Hematopoietic multipotent progenitor cell treated with erythropoietin and hydrocortisone succinate and interleukin-3 and kit ligand, for 8 days (in vitro differentiated cells): ENCODE measurements at regions not wholly inside any gene's neighbourhood (a gene's known extent, or its start where the extent isn't known, plus 50 kb on each side); places are given as distances from the start of the nearest gene placed in this dataset.
"Not testable (repeated sequence)": the region's sequence is repeated elsewhere in the genome, so short reads cannot be mapped to it uniquely, and the experiment has no call there.

Source experiments
- DNase-seq: peaks from one replicate; pipeline ENCODE4 v3.0.0-alpha.2; 2015

GRCh38 chr2:234719116-234719716 lies 222.3 kb upstream of the ARL4C start:
- DNase-seq: no peak

GRCh38 chr2:234716271-234716670 lies 219.4 kb upstream of the ARL4C start:
- no peak for DNase-seq

- no peak for DNase-seq
Observed at GRCh38 chr2:234715671-234716250, 218.9 kb upstream of the ARL4C start.

DNA sequence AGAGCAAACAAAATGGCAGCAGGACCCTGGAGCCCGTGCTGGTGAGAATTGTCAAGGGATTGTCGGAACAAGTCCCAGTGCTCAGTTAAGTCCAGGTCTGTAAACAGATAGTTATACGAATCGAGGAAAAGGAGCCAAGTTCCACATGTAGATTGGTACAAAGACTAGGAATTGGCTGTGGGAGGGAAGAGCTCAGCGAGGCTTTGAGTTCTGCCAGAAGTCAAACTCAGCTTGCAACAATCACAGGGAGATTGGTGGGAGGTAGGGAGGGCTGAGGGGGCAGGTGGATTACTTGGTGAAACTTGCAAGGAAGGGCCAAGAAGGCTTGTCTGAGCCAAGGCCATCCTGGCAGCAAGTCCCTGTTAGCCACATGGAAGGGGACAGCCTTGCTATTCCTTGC lies 217.8 kb upstream of the ARL4C start:
- DNase-seq: no peak

DNA sequence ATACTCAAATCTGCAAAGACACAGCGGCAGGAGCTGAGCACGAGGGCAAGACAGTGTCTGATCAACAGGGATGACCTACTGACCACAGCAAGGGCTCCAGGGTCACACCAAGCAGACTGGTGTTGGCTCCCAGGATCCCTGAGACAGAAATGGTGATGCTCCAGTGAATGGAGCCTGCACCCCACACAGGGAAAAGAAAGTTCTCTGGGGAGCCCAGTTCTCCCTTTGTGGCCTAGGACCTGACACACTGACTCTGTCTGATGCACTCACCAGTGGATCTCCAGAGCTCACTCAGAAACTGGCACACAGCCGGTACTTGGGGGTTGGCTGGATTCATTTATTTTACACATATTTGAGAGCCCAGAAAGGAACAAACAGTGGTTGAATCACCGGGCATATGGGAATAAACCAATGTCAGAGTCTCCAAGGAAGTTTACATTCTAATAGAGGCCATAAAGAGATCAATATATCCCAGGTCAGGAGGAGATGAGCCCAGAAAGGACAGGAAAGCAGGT lies 215.6 kb upstream of the ARL4C start:
- DNase-seq: no peak

DNA sequence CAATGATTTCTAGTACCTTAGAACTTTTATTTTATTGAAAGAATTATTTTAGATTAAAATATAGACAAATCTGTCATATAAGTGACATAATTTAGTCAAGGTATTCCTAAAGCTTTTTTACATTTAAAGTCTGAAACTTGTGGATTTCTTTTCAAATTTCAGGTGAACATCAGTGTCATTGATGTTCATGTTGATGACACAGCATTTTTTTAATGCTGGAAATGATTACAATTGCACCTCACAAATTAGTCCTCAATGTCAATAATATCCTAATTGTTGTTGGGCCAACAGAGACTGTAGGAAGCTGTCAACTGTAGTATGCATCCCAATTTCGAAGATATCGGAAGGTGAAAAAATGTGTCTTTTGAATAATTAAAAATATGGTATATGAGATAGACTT lies 214.4 kb upstream of the ARL4C start:
- no peak for DNase-seq

- DNase-seq: no peak
Observed at GRCh38 chr2:234710587-234710986, 213.7 kb upstream of the ARL4C start.

GRCh38 chr2:234710066-234710465 lies 213.2 kb upstream of the ARL4C start:
- no peak for DNase-seq

DNA sequence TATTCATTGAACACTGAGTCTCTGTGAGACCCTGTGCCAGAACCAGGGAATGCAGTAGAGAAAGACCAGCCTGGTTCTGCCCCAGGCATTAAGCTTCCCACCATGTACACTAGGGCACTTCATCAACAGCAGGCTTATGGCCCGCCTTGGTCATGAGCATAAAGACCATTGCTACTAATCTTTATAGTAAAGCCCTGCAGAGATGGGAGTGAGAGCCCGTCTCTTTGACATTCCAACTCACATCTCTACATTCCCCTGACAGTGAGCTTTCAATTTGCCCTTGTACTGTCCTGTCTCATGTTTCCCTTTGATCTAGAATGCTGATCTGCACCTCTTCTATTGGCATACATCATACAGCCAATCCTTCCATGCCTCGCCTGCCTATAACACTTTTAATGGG lies 211.8 kb upstream of the ARL4C start:
- DNase-seq: no peak

GRCh38 chr2:234708091-234708683 lies 211.3 kb upstream of the ARL4C start:
- DNase-seq: no peak

GRCh38 chr2:234706086-234706485 lies 209.2 kb upstream of the ARL4C start:
- no peak for DNase-seq

DNA sequence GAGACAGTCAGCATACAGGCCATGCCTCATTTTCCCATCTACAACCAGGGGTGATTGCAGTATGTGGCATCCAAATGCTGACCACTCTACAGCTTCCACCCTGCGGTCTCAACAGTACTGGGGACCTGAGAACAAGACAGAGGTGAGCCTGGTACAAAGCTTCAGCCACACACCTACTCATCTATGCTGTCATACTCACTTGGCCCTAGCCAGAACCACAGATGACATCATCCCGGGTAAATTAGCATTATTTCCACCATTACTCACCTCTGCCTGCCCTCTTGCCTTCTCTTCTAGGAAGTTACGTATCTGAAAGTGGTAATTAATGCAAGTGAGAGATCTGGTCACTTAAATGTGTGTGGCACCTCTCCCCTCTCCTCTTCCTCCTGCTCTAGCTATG lies 208.2 kb upstream of the ARL4C start:
- no peak for DNase-seq

- no peak for DNase-seq
Observed at GRCh38 chr2:234703258-234703657, 206.4 kb upstream of the ARL4C start.

DNA sequence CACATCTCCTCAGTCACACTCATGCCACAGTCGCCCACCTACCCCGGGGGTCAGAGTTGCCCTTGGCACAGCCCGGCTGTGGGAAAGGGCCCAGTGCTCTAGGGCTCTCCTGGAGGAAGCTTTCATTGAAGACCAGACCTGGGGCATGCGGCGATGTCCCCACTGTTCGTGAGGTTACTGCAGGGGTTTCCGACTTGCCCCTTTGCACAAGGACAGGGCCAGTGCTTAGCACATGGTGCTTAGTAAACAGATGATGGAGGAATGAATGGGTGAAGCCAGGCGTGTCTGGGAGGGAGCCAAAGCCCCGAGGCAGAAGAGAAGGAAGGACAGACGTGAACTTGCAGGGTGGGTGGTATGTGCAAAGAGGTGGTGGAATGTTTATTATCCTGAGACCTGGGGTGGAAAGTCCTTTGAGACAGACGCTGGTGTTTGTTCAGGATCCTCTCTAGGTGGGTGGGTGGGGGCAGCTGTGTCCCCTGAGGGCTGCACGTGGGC lies 205.9 kb upstream of the ARL4C start:
- no peak for DNase-seq

- DNase-seq: no peak
Observed at GRCh38 chr2:234701841-234702240, 205.0 kb upstream of the ARL4C start.

GRCh38 chr2:234701421-234701820 lies 204.5 kb upstream of the ARL4C start:
- no peak for DNase-seq

DNA sequence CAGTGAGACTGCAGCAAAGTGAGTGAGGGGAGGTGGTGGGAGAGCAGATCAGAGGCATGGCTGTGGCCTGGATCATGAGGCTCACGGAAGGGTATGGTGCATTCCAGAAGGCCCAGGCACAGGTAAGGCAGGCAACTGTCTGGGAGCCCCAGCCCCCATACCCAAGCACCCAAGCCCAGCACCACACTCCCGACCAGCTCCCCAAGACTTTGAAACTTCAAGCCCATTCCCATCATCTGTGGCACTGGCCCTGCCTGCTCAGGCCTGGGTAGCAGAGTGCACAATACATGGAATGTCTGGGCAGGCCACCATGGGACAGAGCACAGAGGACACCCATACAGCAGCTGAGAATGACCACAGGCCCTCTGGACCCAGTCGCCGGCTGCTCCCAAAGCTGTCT lies 202.6 kb upstream of the ARL4C start:
- DNase-seq: no peak

DNA sequence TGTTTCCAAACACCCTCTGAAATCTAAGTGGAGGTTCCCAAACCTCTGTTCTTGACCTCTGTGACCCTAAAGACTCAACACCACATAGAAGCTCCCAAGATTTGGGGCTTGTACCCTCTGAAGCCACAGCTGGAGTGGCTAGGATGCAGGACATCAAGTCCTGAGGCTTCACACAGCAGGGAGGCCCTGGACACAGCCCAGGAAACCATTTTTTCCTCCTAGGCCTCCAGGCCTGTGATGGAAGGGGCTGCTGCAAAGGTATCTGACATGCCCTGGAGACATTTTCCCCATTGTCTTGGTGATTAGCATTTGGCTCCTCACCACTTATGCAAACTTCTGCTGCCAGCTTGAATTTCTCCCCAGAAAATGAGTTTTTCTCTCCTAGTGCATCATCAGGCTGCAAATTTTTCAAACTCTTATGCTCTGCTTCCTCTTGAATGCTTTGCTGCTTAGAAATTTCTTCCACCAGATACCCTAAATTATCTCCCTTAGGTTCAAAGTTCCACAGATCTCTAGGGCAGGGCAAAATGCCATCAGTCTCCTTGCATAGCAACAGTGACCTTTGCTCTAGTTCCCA lies 200.5 kb upstream of the ARL4C start:
- DNase-seq: not testable (repeated sequence)

- DNase-seq: no peak
Observed at GRCh38 chr2:234695981-234696380, 199.1 kb upstream of the ARL4C start.

DNA sequence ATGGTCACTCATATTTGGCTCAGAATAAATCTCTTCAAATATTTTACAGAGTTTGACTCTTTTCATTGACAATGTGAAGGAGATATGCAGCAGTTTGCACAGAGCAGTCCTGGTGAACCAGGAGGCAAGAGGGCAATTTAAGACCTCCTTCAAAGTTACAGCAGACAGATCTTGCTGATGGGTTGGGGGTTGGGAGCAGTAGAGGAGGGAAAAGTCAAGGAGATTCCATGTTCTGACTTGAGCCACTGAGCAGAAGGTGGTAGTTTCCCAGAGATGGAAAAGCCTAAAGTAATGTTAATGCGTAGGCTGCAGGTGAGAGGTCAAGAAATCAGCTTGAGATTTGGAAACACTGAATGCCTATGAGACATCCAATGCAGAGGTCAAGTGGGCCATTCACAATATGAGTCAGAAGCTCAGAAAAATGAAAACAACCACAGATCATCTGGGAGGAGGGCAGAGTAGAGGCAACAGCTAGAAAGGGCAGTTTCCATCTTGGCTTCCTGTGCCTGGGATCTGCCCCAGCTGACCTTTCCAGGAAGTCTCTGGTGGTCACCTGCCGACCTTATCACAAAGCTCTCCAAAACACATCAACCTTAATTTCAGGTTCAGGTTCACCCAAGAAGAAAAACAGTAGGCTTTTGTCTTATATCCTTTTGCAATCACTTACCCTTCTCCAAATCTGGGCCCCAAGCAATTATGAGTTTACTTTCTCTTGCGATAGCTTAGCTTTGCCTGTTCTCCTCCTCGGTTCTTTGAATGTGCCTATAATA lies 197.5 kb upstream of the ARL4C start:
- DNase-seq: no peak

DNA sequence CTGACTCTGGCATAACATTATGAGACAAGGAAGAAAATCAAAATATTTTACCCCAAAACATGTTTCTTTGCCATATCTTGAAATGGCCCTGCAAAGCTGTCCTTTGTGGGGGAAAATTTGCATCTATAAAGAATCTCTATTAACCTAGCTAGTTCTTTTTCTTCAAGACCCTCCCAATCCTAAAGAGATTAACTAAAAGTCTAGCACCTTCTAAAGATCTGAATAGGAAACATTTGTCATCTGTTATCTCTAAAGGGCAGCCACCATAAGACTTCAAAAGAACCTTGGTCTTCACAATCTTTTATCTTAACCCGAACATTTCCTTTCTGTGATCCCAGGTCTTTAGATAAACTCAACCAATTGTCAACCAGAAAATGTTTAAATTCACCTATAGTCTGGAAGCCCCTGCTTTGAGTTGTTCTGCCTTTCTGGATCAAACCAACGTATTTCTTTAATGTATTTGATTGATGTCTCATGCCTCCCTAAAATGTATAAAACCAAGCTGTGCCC lies 196.9 kb upstream of the ARL4C start:
- not testable (repeated sequence) for DNase-seq

- not testable (repeated sequence) for DNase-seq
Observed at GRCh38 chr2:234693191-234693590, 196.3 kb upstream of the ARL4C start.
